Activated naive CD4-positive, alpha-beta T cell (primary cell): ENCODE measurements at regions not wholly inside any gene's neighbourhood (a gene's known extent, or its start where the extent isn't known, plus 50 kb on each side); places are given as distances from the start of the nearest gene placed in this dataset.
"Not testable (repeated sequence)": the region's sequence is repeated elsewhere in the genome, so short reads cannot be mapped to it uniquely, and the experiment has no call there.

Experiments
- DNase-seq, 4 experiments: peaks; one replicate each; lab custom pipeline; 2025; lab: John Stamatoyannopoulos, UW

- no peak for DNase-seq
Measured at GRCh38 chr14:87309557-87309956, 683.4 kb downstream of the GALC start.

- DNase-seq, result no peak
Measured at GRCh38 chr14:87306409-87307168, 686.4 kb downstream of the GALC start.

- no peak for DNase-seq
Measured at GRCh38 chr14:87305345-87305744, 687.6 kb downstream of the GALC start.

- DNase-seq, result no peak
Measured at GRCh38 chr14:87304404-87304803, 688.6 kb downstream of the GALC start.

- no peak for DNase-seq
Measured at GRCh38 chr14:87286826-87287225, 706.2 kb downstream of the GALC start.

- DNase-seq, result no peak
Measured at GRCh38 chr14:87286191-87286590, 706.8 kb downstream of the GALC start.

GRCh38 chr14:87285506-87285905 is 707.5 kb downstream of the GALC start:
- no peak for DNase-seq

GRCh38 chr14:87283547-87283946 is 709.4 kb downstream of the GALC start:
- DNase-seq, result no peak

- no peak for DNase-seq
Measured at GRCh38 chr14:87282266-87282665, 710.7 kb downstream of the GALC start.

- no peak for DNase-seq
Measured at GRCh38 chr14:87278415-87278814, 714.6 kb downstream of the GALC start.

GRCh38 chr14:87271331-87271730 is 721.7 kb downstream of the GALC start:
- no peak for DNase-seq

GRCh38 chr14:87268997-87269396 is 724.0 kb downstream of the GALC start:
- no peak for DNase-seq

GRCh38 chr14:87264796-87265195 is 728.2 kb downstream of the GALC start:
- DNase-seq, result no peak

- DNase-seq, result no peak
Measured at GRCh38 chr14:87264272-87264785, 728.7 kb downstream of the GALC start.

GRCh38 chr14:87261621-87262020 is 731.4 kb downstream of the GALC start:
- no peak for DNase-seq

- DNase-seq, result no peak
Measured at GRCh38 chr14:87260460-87260859, 732.5 kb downstream of the GALC start.

- no peak for DNase-seq
Measured at GRCh38 chr14:87257421-87257820, 735.6 kb downstream of the GALC start.

GRCh38 chr14:87255058-87255457 is 737.9 kb downstream of the GALC start:
- DNase-seq, result no peak

GRCh38 chr14:87254331-87254874 is 738.6 kb downstream of the GALC start:
- no peak for DNase-seq

- DNase-seq, result not testable (repeated sequence)
Measured at GRCh38 chr14:87253791-87254190, 739.2 kb downstream of the GALC start.

GRCh38 chr14:87252103-87252502 is 740.9 kb downstream of the GALC start:
- no peak for DNase-seq

- no peak for DNase-seq
Measured at GRCh38 chr14:87251011-87251410, 742.0 kb downstream of the GALC start.

GRCh38 chr14:87241018-87241768 is 751.8 kb downstream of the GALC start:
- DNase-seq, result no peak
